ENCODE measurements at regions not wholly inside any gene's neighbourhood (a gene's known extent, or its start where the extent isn't known, plus 50 kb on each side); places are given as distances from the start of the nearest gene placed in this dataset.

GRCh38 chr2:226052772-226053416, 653.4 kb downstream of the NYAP2 start:
- no peak for TF ChIP-seq POLR2A (IDR thresholded peaks at IDR 0.05)
- TF ChIP-seq CTCF (IDR thresholded peaks at IDR 0.05): no peak

Data from heart left ventricle (tissue), 13 donors.